ENCODE measurements at regions not wholly inside any gene's neighbourhood (a gene's known extent, or its start where the extent isn't known, plus 50 kb on each side); places are given as distances from the start of the nearest gene placed in this dataset.

GRCh38 chr11:90646266-90646665, 423.4 kb upstream of the CHORDC1 start:
- no peak for TF ChIP-seq CTCF (IDR thresholded peaks at IDR 0.05)
- no peak for TF ChIP-seq POLR2AphosphoS5 (IDR thresholded peaks at IDR 0.05)
- no peak for TF ChIP-seq POLR2A (IDR thresholded peaks at IDR 0.05)
